Stimulated activated CD4-positive, alpha-beta T cell treated with anti-CD3 and anti-CD28 coated beads, Interleukin-15, amount 100 ng/mL, for 1 hour (primary cell): ENCODE measurements at regions not wholly inside any gene's neighbourhood (a gene's known extent, or its start where the extent isn't known, plus 50 kb on each side); places are given as distances from the start of the nearest gene placed in this dataset.

Experiments
- DNase-seq, 2 donors: peaks; one replicate each; pipeline ENCODE4 v3.0.0-alpha.2; 2020; ENCODE audit warnings: low read depth in 1 of 2, low spot score in 1 of 2

- DNase-seq = no peak
Observed at GRCh38 chr1:229192853-229193252, 78.1 kb upstream of the RAB4A start.

GRCh38 chr1:229194096-229194495, 76.8 kb upstream of the RAB4A start:
- no peak for DNase-seq

- no peak for DNase-seq
Observed at GRCh38 chr1:229195246-229195645, 75.7 kb upstream of the RAB4A start.

GRCh38 chr1:229196404-229197264, 74.3 kb upstream of the RAB4A start:
- DNase-seq = no peak

- DNase-seq = no peak
Observed at GRCh38 chr1:229197265-229197585, 73.7 kb upstream of the RAB4A start.

- DNase-seq = no peak
Observed at GRCh38 chr1:229199261-229200243, 71.4 kb upstream of the RAB4A start.

GRCh38 chr1:229203030-229203751, 67.7 kb upstream of the RAB4A start:
- no peak for DNase-seq

- no peak for DNase-seq
Observed at GRCh38 chr1:229203991-229204632, 66.8 kb upstream of the RAB4A start.

GRCh38 chr1:229204921-229205777, 65.8 kb upstream of the RAB4A start:
- no peak for DNase-seq

- no peak for DNase-seq
Observed at GRCh38 chr1:229205854-229206253, 65.1 kb upstream of the RAB4A start.

GRCh38 chr1:229207916-229208315, 63.0 kb upstream of the RAB4A start:
- no peak for DNase-seq

GRCh38 chr1:229208481-229208880, 62.4 kb upstream of the RAB4A start:
- no peak for DNase-seq

- no peak for DNase-seq
Observed at GRCh38 chr1:229209386-229209785, 61.5 kb upstream of the RAB4A start.

- DNase-seq = no peak
Observed at GRCh38 chr1:229209816-229210215, 61.1 kb upstream of the RAB4A start.

GRCh38 chr1:229210844-229211243, 60.1 kb upstream of the RAB4A start:
- no peak for DNase-seq

GRCh38 chr1:229213797-229214196, 57.1 kb upstream of the RAB4A start:
- DNase-seq = no peak

GRCh38 chr1:229217716-229218115, 53.2 kb upstream of the RAB4A start:
- DNase-seq = no peak

GRCh38 chr1:229218612-229219025, 52.3 kb upstream of the RAB4A start:
- DNase-seq = no peak

- no peak for DNase-seq
Observed at GRCh38 chr1:229220163-229220846, 50.6 kb upstream of the RAB4A start.
